WI38 (cell line): ENCODE measurements at regions not wholly inside any gene's neighbourhood (a gene's known extent, or its start where the extent isn't known, plus 50 kb on each side); places are given as distances from the start of the nearest gene placed in this dataset.
"Not testable (repeated sequence)": the region's sequence is repeated elsewhere in the genome, so short reads cannot be mapped to it uniquely, and the experiment has no call there.

Experiments
- H3K4me3 ChIP-seq: 2 replicates; pipeline ENCODE4 v1.5.1; 2011; ENCODE audit warnings: low read depth, mild to moderate bottlenecking, control low read depth, low read length
- CTCF ChIP-seq: IDR thresholded peaks from 2 replicates; pipeline ENCODE4 v1.5.1; 2012; ENCODE audit warnings: low read depth, mild to moderate bottlenecking, control low read depth, low read length

GRCh38 chr6:22766979-22767378, 197.6 kb downstream of the HDGFL1 start:
- no peak for TF ChIP-seq CTCF
- no peak overlapping the region for H3K4me3 ChIP-seq

GRCh38 chr6:22770054-22770453, 200.7 kb downstream of the HDGFL1 start:
- H3K4me3 ChIP-seq: no peak overlapping the region
- no peak for TF ChIP-seq CTCF

- no peak overlapping the region for H3K4me3 ChIP-seq
- TF ChIP-seq CTCF: no peak
Measured at GRCh38 chr6:22774129-22774528, 204.8 kb downstream of the HDGFL1 start.

- not testable (repeated sequence) for H3K4me3 ChIP-seq
Measured at GRCh38 chr6:22778438-22778837, 209.1 kb downstream of the HDGFL1 start.

- no peak overlapping the region for H3K4me3 ChIP-seq
- TF ChIP-seq CTCF: no peak
Measured at GRCh38 chr6:22779062-22779461, 209.7 kb downstream of the HDGFL1 start.

GRCh38 chr6:22783931-22784330, 214.6 kb downstream of the HDGFL1 start:
- TF ChIP-seq CTCF: no peak
- H3K4me3 ChIP-seq: no peak overlapping the region

- no peak overlapping the region for H3K4me3 ChIP-seq
- TF ChIP-seq CTCF: no peak
Measured at GRCh38 chr6:22784601-22785410, 215.4 kb downstream of the HDGFL1 start.

GRCh38 chr6:22788038-22788437, 218.7 kb downstream of the HDGFL1 start:
- no peak overlapping the region for H3K4me3 ChIP-seq
- TF ChIP-seq CTCF: no peak
